Right cardiac atrium (tissue), 5 donors: ENCODE measurements at regions not wholly inside any gene's neighbourhood (a gene's known extent, or its start where the extent isn't known, plus 50 kb on each side); places are given as distances from the start of the nearest gene placed in this dataset.

ENCODE experiments used
- ATAC-seq, 2 donors: fragments of 200-7000 bp; cut with Tn5 transposase; one replicate each; pipeline versions ENCODE4 v1.8.0 to v1.9.1; 2020; ENCODE audit warnings: moderate library complexity in 2 of 2, mild to moderate bottlenecking in 1 of 2
- DNase-seq, 3 donors: peaks; one replicate each; pipeline ENCODE4 v3.0.0-alpha.2; 2020
- H3K27ac ChIP-seq: one replicate; pipeline ENCODE4 v1.5.1; 2013; ENCODE audit warnings: mild to moderate bottlenecking, low read length, control low read depth, moderate library complexity
- H3K27me3 ChIP-seq: one replicate; pipeline ENCODE4 v1.6.1; 2013; ENCODE audit not compliant: control insufficient read depth, insufficient read depth
- H3K4me1 ChIP-seq: one replicate; pipeline ENCODE4 v1.6.1; 2013; ENCODE audit warnings: low read length; ENCODE audit not compliant: control insufficient read depth, insufficient read depth
- H3K4me3 ChIP-seq: one replicate; pipeline ENCODE4 v1.5.1; 2013; ENCODE audit warnings: low read length, control low read depth
- H3K9me3 ChIP-seq: one replicate; pipeline ENCODE4 v1.6.1; 2013; ENCODE audit warnings: low read length; ENCODE audit not compliant: control insufficient read depth
- WGBS: extraction: QIAGEN DNeasy Blood & Tissue Kit; methylation state at CpG from one replicate; pipeline ENCODE4 v1.1.7; 2013; 5-methylcytosine and 5-hydroxymethylcytosine counted together
- intact Hi-C, 4 donors: fragments of 100-400 bp; cut with DNase I; formaldehyde crosslinking; loops; one replicate each; pipeline versions ENCODE4 v1.11.0 to v1.14.0; 2022 to 2023
- donor health status: healthy with polysubstance abuse.
- donor health status: DM: no; HTN: yes; CAD: no.
- donor health status: DM: no; HTN: no; CAD: no.
- donor health status: DM: no; HTN: yes; CAD: no; lungs with severe emphysema.
- donor health status: DM: yes; HTN: yes; CAD: no.

DNA sequence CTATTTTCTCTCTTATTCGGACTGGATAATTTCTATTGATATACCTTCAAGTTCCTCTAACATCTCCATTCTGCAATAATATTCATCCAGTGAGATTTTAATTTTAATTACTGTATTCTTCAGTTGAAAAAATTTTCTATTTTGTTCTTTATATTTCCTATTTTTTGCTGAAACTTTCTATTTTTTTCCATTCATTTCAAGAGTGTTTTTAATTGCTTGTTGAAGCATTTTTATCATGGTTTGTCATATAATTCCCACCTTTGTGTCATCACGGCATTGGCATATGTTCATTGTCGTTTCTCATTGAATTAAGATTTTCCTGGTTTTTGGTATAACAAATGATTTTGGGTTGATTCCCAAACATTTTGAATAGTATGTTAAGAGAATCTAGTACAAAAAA is 214.9 kb upstream of the HDDC2 start:
- Histone ChIP-seq H3K27me3 (no peaks in the 10 kb centered on the region), H3K27ac (no peak overlapping the region), H3K4me3 (no peak overlapping the region), H3K4me1 (no peaks in the 10 kb centered on the region), H3K9me3 (no peaks in the 10 kb centered on the region)
- no peak for ATAC-seq
- 88% methylated on average over 3 of the region's 3 CpGs for WGBS
- no peak for DNase-seq
- intact Hi-C loops: no loop called here

- intact Hi-C loops: no loop called here
- no peak for DNase-seq
- no peak for ATAC-seq
- H3K27me3 ChIP-seq: no peaks in the 10 kb centered on the region
- H3K27ac ChIP-seq: no peak overlapping the region
- no peak overlapping the region for H3K4me3 ChIP-seq
- H3K9me3 ChIP-seq: no peaks in the 10 kb centered on the region
- no peaks in the 10 kb centered on the region for H3K4me1 ChIP-seq
Measured at GRCh38 chr6:125519367-125519766, 217.6 kb upstream of the HDDC2 start.

DNA sequence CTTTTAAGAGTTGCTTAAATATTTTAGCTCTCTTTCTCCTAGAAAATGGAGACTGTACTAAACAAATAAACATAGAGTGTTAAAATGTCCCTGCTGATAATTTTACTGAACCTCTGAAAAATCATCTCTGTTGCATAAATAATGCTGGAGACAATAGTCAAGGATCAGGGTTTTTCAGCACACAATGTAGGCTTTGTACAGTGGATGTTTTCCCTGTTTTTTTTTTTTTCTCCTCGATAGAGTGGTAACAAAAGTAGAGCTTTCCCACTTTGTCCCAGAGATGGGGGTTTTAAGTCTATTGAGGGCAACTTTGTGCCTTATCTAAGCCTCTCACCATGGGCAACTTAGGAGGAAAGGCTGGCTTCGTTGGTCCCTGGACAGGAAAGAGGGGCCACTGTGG is 222.6 kb upstream of the HDDC2 start:
- Histone ChIP-seq H3K9me3 (no peaks in the 10 kb centered on the region), H3K27me3 (no peaks in the 10 kb centered on the region), H3K4me1 (no peaks in the 10 kb centered on the region), H3K4me3 (no peak overlapping the region), H3K27ac (no peak overlapping the region)
- ATAC-seq: no peak
- no peak for DNase-seq
- intact Hi-C loops: no loop called here
- 23% methylated on average over 2 of the region's 2 CpGs for WGBS

GRCh38 chr6:125526007-125526720 is 223.3 kb upstream of the HEY2 start:
- Histone ChIP-seq H3K4me1 (no peaks in the 10 kb centered on the region), H3K9me3 (no peaks in the 10 kb centered on the region), H3K27ac (no peak overlapping the region), H3K27me3 (no peaks in the 10 kb centered on the region), H3K4me3 (no peak overlapping the region)
- ATAC-seq (no peak), DNase-seq (no peak)
- intact Hi-C loops: no loop called here
- 50% methylated on average over 1 of the region's 1 CpG for WGBS

DNA sequence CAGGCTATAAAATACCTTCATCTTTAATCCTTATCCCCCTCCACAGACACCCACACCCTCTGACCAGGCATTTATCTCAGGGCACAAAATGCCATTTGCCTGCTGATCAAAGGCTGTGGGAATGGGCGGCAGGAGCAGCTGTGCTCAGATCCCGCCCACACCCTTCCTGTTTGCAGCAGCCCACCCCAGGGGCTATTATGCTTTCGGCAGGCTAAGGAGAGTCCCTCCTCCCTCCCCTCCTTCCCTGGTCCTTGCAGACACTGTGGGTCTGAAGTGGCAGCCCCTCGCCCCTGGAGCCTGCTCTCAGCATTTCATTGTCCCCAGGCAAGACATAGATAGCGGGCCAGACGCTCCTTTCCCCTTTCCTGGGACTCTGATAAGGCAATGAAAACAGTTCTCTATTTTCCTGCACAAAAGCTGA is 220.8 kb upstream of the HEY2 start:
- Histone ChIP-seq H3K4me3 (no peak overlapping the region), H3K27ac (no peak overlapping the region), H3K4me1 (no peaks in the 10 kb centered on the region), H3K27me3 (no peaks in the 10 kb centered on the region), H3K9me3 (no peaks in the 10 kb centered on the region)
- 16% methylated on average over 6 of the region's 6 CpGs for WGBS
- ATAC-seq (peak in 1 of 2 donors; percentile 25), DNase-seq (no peak)
- intact Hi-C loops: no loop called here

GRCh38 chr6:125529061-125529460 is 220.4 kb upstream of the HEY2 start:
- ATAC-seq (no peak), DNase-seq (no peak)
- intact Hi-C loops: no loop called here
- Histone ChIP-seq H3K27me3 (no peaks in the 10 kb centered on the region), H3K27ac (no peak overlapping the region), H3K9me3 (no peaks in the 10 kb centered on the region), H3K4me3 (no peak overlapping the region), H3K4me1 (no peaks in the 10 kb centered on the region)
- 62% methylated on average over 5 of the region's 5 CpGs for WGBS

GRCh38 chr6:125533710-125534397 is 215.6 kb upstream of the HEY2 start:
- DNase-seq: peak in 1 of 3 donors; percentile 27
- ATAC-seq: no peak
- H3K4me1 ChIP-seq: no peaks in the 10 kb centered on the region
- H3K4me3 ChIP-seq: no peak overlapping the region
- H3K27me3 ChIP-seq: no peaks in the 10 kb centered on the region
- 33% methylated on average over 28 of the region's 28 CpGs for WGBS
- H3K27ac ChIP-seq: no peak overlapping the region
- H3K9me3 ChIP-seq: no peaks in the 10 kb centered on the region
- intact Hi-C loops: no loop called here

- Histone ChIP-seq H3K27ac (no peak overlapping the region), H3K4me3 (no peak overlapping the region), H3K27me3 (no peaks in the 10 kb centered on the region), H3K4me1 (no peaks in the 10 kb centered on the region), H3K9me3 (no peaks in the 10 kb centered on the region)
- DNase-seq: no peak
- 45% methylated on average over 17 of the region's 17 CpGs for WGBS
- intact Hi-C loops: no loop called here
- no peak for ATAC-seq
Measured at GRCh38 chr6:125534430-125535263, 214.8 kb upstream of the HEY2 start.

DNA sequence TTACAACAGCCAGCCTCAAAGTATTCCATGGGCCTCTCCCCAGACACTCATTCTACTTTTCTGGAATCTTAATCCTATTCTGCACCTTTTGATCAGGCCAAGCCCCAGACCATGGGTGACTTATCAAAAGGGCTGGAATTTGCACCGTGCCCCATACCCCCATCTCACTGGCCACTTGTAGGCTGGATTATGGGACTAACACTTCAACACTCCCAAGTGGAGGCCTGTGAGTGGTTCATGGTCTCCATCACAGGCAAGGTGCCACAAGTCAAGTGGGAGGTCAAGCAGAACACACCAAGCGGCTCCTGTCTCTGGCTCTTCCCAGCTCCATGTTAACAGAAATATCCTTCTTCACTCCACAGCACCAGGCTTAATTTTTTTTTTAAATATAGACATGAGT is 212.3 kb upstream of the HEY2 start:
- 69% methylated on average over 2 of the region's 2 CpGs for WGBS
- DNase-seq (peak in 2 of 3 donors; percentile 46 to 68), ATAC-seq (peak in 1 of 2 donors; percentile 70)
- H3K27ac ChIP-seq: no peak overlapping the region
- no peaks in the 10 kb centered on the region for H3K9me3 ChIP-seq
- intact Hi-C loops: no loop called here
- no peak overlapping the region for H3K4me3 ChIP-seq
- no peaks in the 10 kb centered on the region for H3K4me1 ChIP-seq
- H3K27me3 ChIP-seq: no peaks in the 10 kb centered on the region

DNA sequence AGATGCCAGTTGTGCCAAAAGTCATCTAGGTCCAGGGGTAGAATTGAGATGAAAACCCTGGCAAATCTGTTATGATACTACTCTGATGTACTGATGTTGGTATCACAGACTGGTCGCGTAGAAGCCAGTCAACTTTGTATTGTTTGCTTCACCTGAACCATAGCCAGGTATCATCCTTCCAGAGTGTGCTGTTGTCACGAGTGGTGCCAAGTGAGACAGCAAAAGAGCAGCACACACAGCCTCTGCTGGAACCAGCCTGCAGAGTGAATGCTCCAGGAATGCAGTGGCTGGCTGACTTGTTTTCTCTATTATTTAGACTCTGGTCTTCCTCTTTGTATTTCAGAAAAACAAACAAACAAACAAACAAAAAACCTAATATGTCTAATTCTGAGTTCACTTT is 209.5 kb upstream of the HEY2 start:
- peaks cover 3% of the 10 kb centered on the region for H3K27me3 ChIP-seq
- H3K4me3 ChIP-seq: no peak overlapping the region
- no peaks in the 10 kb centered on the region for H3K4me1 ChIP-seq
- DNase-seq (no peak), ATAC-seq (no peak)
- H3K27ac ChIP-seq: no peak overlapping the region
- intact Hi-C loops: no loop called here
- peaks cover 2% of the 10 kb centered on the region for H3K9me3 ChIP-seq
- 83% methylated on average over 3 of the region's 3 CpGs for WGBS

DNA sequence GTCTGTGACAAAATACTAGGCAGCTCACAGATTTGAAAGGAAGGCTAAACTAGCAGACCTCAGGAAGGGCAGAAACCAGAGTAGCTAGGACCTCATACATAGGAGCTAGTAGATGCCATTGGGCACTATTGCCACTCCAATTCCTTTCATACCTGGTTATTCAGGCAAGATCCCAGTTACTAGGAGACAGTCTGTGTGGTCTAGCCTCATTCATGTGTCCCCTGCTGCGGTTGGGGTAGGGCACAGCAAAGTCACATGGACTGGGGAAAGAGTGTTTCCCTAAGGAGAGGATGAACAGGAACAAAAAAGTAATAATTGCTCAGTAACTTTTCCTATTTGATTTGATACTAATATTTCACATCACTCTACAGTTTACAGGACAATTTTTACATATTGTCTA is 204.6 kb upstream of the HEY2 start:
- WGBS: 65% methylated on average over 1 of the region's 1 CpG
- Histone ChIP-seq H3K4me3 (no peak overlapping the region), H3K4me1 (no peaks in the 10 kb centered on the region), H3K27ac (no peak overlapping the region), H3K27me3 (peaks cover 3% of the 10 kb centered on the region), H3K9me3 (peaks cover 2% of the 10 kb centered on the region)
- intact Hi-C loops: no loop called here
- no peak for DNase-seq
- no peak for ATAC-seq
